ENCODE measurements at regions not wholly inside any gene's neighbourhood (a gene's known extent, or its start where the extent isn't known, plus 50 kb on each side); places are given as distances from the start of the nearest gene placed in this dataset.

- TF ChIP-seq CTCF (IDR thresholded peaks at IDR 0.05; ENCODE audit: low read length, missing control alignments): no peak
- DNase-seq (ENCODE audit: low read depth): peak; percentile 85
Observed at GRCh38 chr20:1825507-1825906, 69.7 kb upstream of the SIRPA start.

GRCh38 chr20:1824834-1825233 is 70.4 kb upstream of the SIRPA start:
- TF ChIP-seq CTCF (IDR thresholded peaks at IDR 0.05; ENCODE audit: low read length, missing control alignments): no peak
- H3K4me3 ChIP-seq (replicated peaks; ENCODE audit: low read depth, low read length): no peak overlapping the region
- DNase-seq (ENCODE audit: low read depth): peak; percentile 60

More at GRCh38 chr20:1825507-1825906, 69.7 kb upstream of the SIRPA start:
- H3K4me3 ChIP-seq (replicated peaks; ENCODE audit: low read depth, low read length): no peak overlapping the region

GRCh38 chr20:1824181-1824580 is 71.0 kb upstream of the SIRPA start:
- no peak for DNase-seq (ENCODE audit: low read depth)
- H3K4me3 ChIP-seq (replicated peaks; ENCODE audit: low read depth, low read length): no peak overlapping the region
- no peak for TF ChIP-seq CTCF (IDR thresholded peaks at IDR 0.05; ENCODE audit: low read length, missing control alignments)

- no peak for DNase-seq (ENCODE audit: low read depth)
- TF ChIP-seq CTCF (IDR thresholded peaks at IDR 0.05; ENCODE audit: low read length, missing control alignments): no peak
- no peak overlapping the region for H3K4me3 ChIP-seq (replicated peaks; ENCODE audit: low read depth, low read length)
Observed at GRCh38 chr20:1823450-1823844, 71.8 kb upstream of the SIRPA start.

GRCh38 chr20:1822564-1823449 is 72.4 kb upstream of the SIRPA start:
- DNase-seq (ENCODE audit: low read depth): peak; percentile 69
- TF ChIP-seq CTCF (IDR thresholded peaks at IDR 0.05; ENCODE audit: low read length, missing control alignments): peak; percentile 18
- H3K4me3 ChIP-seq (replicated peaks; ENCODE audit: low read depth, low read length): no peak overlapping the region

- H3K4me3 ChIP-seq (replicated peaks; ENCODE audit: low read depth, low read length): no peak overlapping the region
- TF ChIP-seq CTCF (IDR thresholded peaks at IDR 0.05; ENCODE audit: low read length, missing control alignments): no peak
- peak; percentile 54 for DNase-seq (ENCODE audit: low read depth)
Observed at GRCh38 chr20:1820138-1821079, 74.8 kb upstream of the SIRPA start.
